Globus pallidus (tissue), 1 donor: ENCODE measurements at regions not wholly inside any gene's neighbourhood (a gene's known extent, or its start where the extent isn't known, plus 50 kb on each side); places are given as distances from the start of the nearest gene placed in this dataset.

ENCODE experiments used
- DNase-seq: peaks from one replicate; pipeline ENCODE4 v3.0.0-alpha.2; 2015; ENCODE audit warnings: low spot score

GRCh38 chr16:86443508-86444147, 66.7 kb upstream of the FOXF1 start:
- DNase-seq: no peak

- no peak for DNase-seq
Measured at GRCh38 chr16:86444261-86444660, 66.1 kb upstream of the FOXF1 start.

- DNase-seq: no peak
Measured at GRCh38 chr16:86444661-86445060, 65.7 kb upstream of the FOXF1 start.

- no peak for DNase-seq
Measured at GRCh38 chr16:86446279-86446678, 64.0 kb upstream of the FOXF1 start.

GRCh38 chr16:86447228-86447627, 63.1 kb upstream of the FOXF1 start:
- no peak for DNase-seq

GRCh38 chr16:86448306-86448890, 61.9 kb upstream of the FOXF1 start:
- DNase-seq: no peak

- DNase-seq: no peak
Measured at GRCh38 chr16:86449446-86450095, 60.8 kb upstream of the FOXF1 start.

GRCh38 chr16:86450691-86451090, 59.6 kb upstream of the FOXF1 start:
- DNase-seq: no peak

GRCh38 chr16:86452451-86452850, 57.9 kb upstream of the FOXF1 start:
- DNase-seq: no peak

GRCh38 chr16:86455116-86455515, 55.2 kb upstream of the FOXF1 start:
- no peak for DNase-seq

- DNase-seq: no peak
Measured at GRCh38 chr16:86455640-86456039, 54.7 kb upstream of the FOXF1 start.

- no peak for DNase-seq
Measured at GRCh38 chr16:86457501-86458148, 52.7 kb upstream of the FOXF1 start.

- DNase-seq: no peak
Measured at GRCh38 chr16:86458149-86458777, 52.1 kb upstream of the FOXF1 start.

GRCh38 chr16:86459266-86459665, 51.1 kb upstream of the FOXF1 start:
- no peak for DNase-seq
